ENCODE measurements at regions not wholly inside any gene's neighbourhood (a gene's known extent, or its start where the extent isn't known, plus 50 kb on each side); places are given as distances from the start of the nearest gene placed in this dataset.

GRCh38 chr15:93706495-93707292 is 524.7 kb upstream of the MCTP2 start:
- H3K79me2 ChIP-seq (ENCODE audit: insufficient read depth, low read length), result no peaks in the 10 kb centered on the region
- no peaks in the 10 kb centered on the region for H4K20me1 ChIP-seq (ENCODE audit: insufficient read depth, low read length)
- H3K9me3 ChIP-seq (ENCODE audit: insufficient read depth, low read depth, low read length), result no peaks in the 10 kb centered on the region
- no peak overlapping the region for H2AFZ ChIP-seq (ENCODE audit: low read depth, low read length)
- no peak for FAIRE-seq
- no peaks in the 10 kb centered on the region for H3K4me1 ChIP-seq (ENCODE audit: insufficient read depth, low read length)
- no peak for TF ChIP-seq EZH2 (IDR thresholded peaks at IDR 0.05; ENCODE audit: insufficient read depth, low read length)
- TF ChIP-seq CTCF (IDR thresholded peaks at IDR 0.05; ENCODE audit: insufficient read depth, low read depth, low read length), result no peak
- H3K36me3 ChIP-seq (ENCODE audit: insufficient read depth, low read length), result no peaks in the 10 kb centered on the region
- Mint-ChIP-seq H3K27ac (ENCODE audit: unreplicated experiment) (no peak overlapping the region), H3K4me1 (ENCODE audit: low read depth, unreplicated experiment) (peaks cover 8% of the 10 kb centered on the region), H3K27me3 (ENCODE audit: low read depth, unreplicated experiment) (peaks cover 3% of the 10 kb centered on the region), H3K9me3 (ENCODE audit: unreplicated experiment) (peaks cover 3% of the 10 kb centered on the region), H3K4me3 (ENCODE audit: unreplicated experiment) (no peak overlapping the region), H3K36me3 (ENCODE audit: low read depth, unreplicated experiment) (no peaks in the 10 kb centered on the region)
- no peak overlapping the region for H3K9ac ChIP-seq (ENCODE audit: low read length)
- H3K4me2 ChIP-seq (ENCODE audit: low read length), result no peak overlapping the region
- H3K27ac ChIP-seq (ENCODE audit: low read depth, low read length), result no peak overlapping the region
- no peaks in the 10 kb centered on the region for H3K27me3 ChIP-seq (ENCODE audit: insufficient read depth, low read length)
- no peak for DNase-seq (ENCODE audit: low read depth)
- H3K4me3 ChIP-seq (ENCODE audit: insufficient read depth, low read depth, low read length), result no peak overlapping the region

- H3K4me3 Mint-ChIP-seq (ENCODE audit: unreplicated experiment), result no peak overlapping the region
- no peaks in the 10 kb centered on the region for H3K36me3 Mint-ChIP-seq (ENCODE audit: low read depth, unreplicated experiment)
- no peaks in the 10 kb centered on the region for H4K20me1 ChIP-seq (ENCODE audit: insufficient read depth, low read length)
- H3K4me1 Mint-ChIP-seq (ENCODE audit: low read depth, unreplicated experiment), result peaks cover 8% of the 10 kb centered on the region
- peaks cover 3% of the 10 kb centered on the region for H3K27me3 Mint-ChIP-seq (ENCODE audit: low read depth, unreplicated experiment)
- DNase-seq (ENCODE audit: low read depth) (no peak), FAIRE-seq (no peak)
- H3K9ac ChIP-seq (ENCODE audit: low read length), result no peak overlapping the region
- TF ChIP-seq EZH2 (IDR thresholded peaks at IDR 0.05; ENCODE audit: insufficient read depth, low read length) (no peak), CTCF (IDR thresholded peaks at IDR 0.05; ENCODE audit: insufficient read depth, low read depth, low read length) (no peak)
- no peaks in the 10 kb centered on the region for H3K27me3 ChIP-seq (ENCODE audit: insufficient read depth, low read length)
- no peak overlapping the region for H3K4me3 ChIP-seq (ENCODE audit: insufficient read depth, low read depth, low read length)
- H3K36me3 ChIP-seq (ENCODE audit: insufficient read depth, low read length), result no peaks in the 10 kb centered on the region
- peaks cover 3% of the 10 kb centered on the region for H3K9me3 Mint-ChIP-seq (ENCODE audit: unreplicated experiment)
- no peaks in the 10 kb centered on the region for H3K4me1 ChIP-seq (ENCODE audit: insufficient read depth, low read length)
- no peak overlapping the region for H3K4me2 ChIP-seq (ENCODE audit: low read length)
- H3K9me3 ChIP-seq (ENCODE audit: insufficient read depth, low read depth, low read length), result no peaks in the 10 kb centered on the region
- no peaks in the 10 kb centered on the region for H3K79me2 ChIP-seq (ENCODE audit: insufficient read depth, low read length)
- no peak overlapping the region for H2AFZ ChIP-seq (ENCODE audit: low read depth, low read length)
- no peak overlapping the region for H3K27ac Mint-ChIP-seq (ENCODE audit: unreplicated experiment)
- no peak overlapping the region for H3K27ac ChIP-seq (ENCODE audit: low read depth, low read length)
Measured at GRCh38 chr15:93705753-93706455, 525.5 kb upstream of the MCTP2 start.
